ENCODE measurements at regions not wholly inside any gene's neighbourhood (a gene's known extent, or its start where the extent isn't known, plus 50 kb on each side); places are given as distances from the start of the nearest gene placed in this dataset.

- H3K4me1 ChIP-seq (ENCODE audit: control insufficient read depth in 1 of 2, insufficient read depth in 2 of 2, low read length in 2 of 2) = no peaks in the 10 kb centered on the region
- no peak overlapping the region for H2AFZ ChIP-seq (ENCODE audit: low read depth, low read length, poor library complexity, severe bottlenecking)
- DNase-seq (ENCODE audit: low read depth, low spot score) (no peak), ATAC-seq (no peak)
- no peaks in the 10 kb centered on the region for H3K79me2 ChIP-seq (ENCODE audit: insufficient read depth, low read length)
- H3K36me3 ChIP-seq (ENCODE audit: control insufficient read depth in 1 of 2, insufficient read depth in 2 of 2, low read length in 2 of 2) = no peaks in the 10 kb centered on the region
- ChIA-PET POLR2A (no interaction called here), CTCF (no interaction called here), RAD21 (ENCODE audit: low non-redundant PET in 1 of 2, low total read pairs in 2 of 2, uncharacterized antibody in 2 of 2, unreplicated experiment in 2 of 2) (no interaction called here)
- peaks cover 17 to 23% of the 10 kb centered on the region in 2 experiments; a peak in 2 of 4 replicates for H3K9me3 ChIP-seq (ENCODE audit: control insufficient read depth in 1 of 2, insufficient read depth in 1 of 2, low read depth in 1 of 2, low read length in 2 of 2)
- no peaks in the 10 kb centered on the region for H4K20me1 ChIP-seq (ENCODE audit: insufficient read depth)
- BruUV-seq (replicated peaks) = no TSS peak
- no peak overlapping the region for H3K4me2 ChIP-seq (ENCODE audit: low read length)
- no peaks in the 10 kb centered on the region for H3K9me2 ChIP-seq (ENCODE audit: insufficient read depth)
- H3K27ac ChIP-seq (ENCODE audit: low read depth, low read length) = no peak overlapping the region
- H3K4me3 ChIP-seq (replicated peaks in 1 of 2; ENCODE audit: low read depth in 1 of 2, low read length in 2 of 2) = no peak overlapping the region
- intact Hi-C loops (cut with micrococcal nuclease) = no loop called here
- no peak overlapping the region for H3K9ac ChIP-seq (ENCODE audit: low read length)
- no peaks in the 10 kb centered on the region for H3K27me3 ChIP-seq (ENCODE audit: insufficient read depth, low read length)
- TF ChIP-seq ZFX (IDR thresholded peaks at IDR 0.05) (no peak), SRF (IDR thresholded peaks at IDR 0.05; ENCODE audit: low read depth) (no peak)
These were observed 749.2 kb downstream of the NOVA1 start for GRCh38 chr14:25848601-25849000.

GRCh38 chr14:25846246-25846645, 751.6 kb downstream of the NOVA1 start:
- no peaks in the 10 kb centered on the region for H3K27me3 ChIP-seq (ENCODE audit: insufficient read depth, low read length)
- no peak for ATAC-seq
- no peaks in the 10 kb centered on the region for H3K9me2 ChIP-seq (ENCODE audit: insufficient read depth)
- no peak for DNase-seq (ENCODE audit: low read depth, low spot score)
- no peak overlapping the region for H3K27ac ChIP-seq (ENCODE audit: low read depth, low read length)
- no peaks in the 10 kb centered on the region for H3K79me2 ChIP-seq (ENCODE audit: insufficient read depth, low read length)
- RAD21 ChIA-PET (ENCODE audit: low non-redundant PET in 1 of 2, low total read pairs in 2 of 2, uncharacterized antibody in 2 of 2, unreplicated experiment in 2 of 2) = no interaction called here
- H3K4me3 ChIP-seq (replicated peaks in 1 of 2; ENCODE audit: low read depth in 1 of 2, low read length in 2 of 2) = no peak overlapping the region
- no peaks in the 10 kb centered on the region for H4K20me1 ChIP-seq (ENCODE audit: insufficient read depth)
- H3K36me3 ChIP-seq (ENCODE audit: control insufficient read depth in 1 of 2, insufficient read depth in 2 of 2, low read length in 2 of 2) = no peaks in the 10 kb centered on the region
- CTCF ChIA-PET = no interaction called here
- POLR2A ChIA-PET = no interaction called here
- H3K4me2 ChIP-seq (ENCODE audit: low read length) = no peak overlapping the region
- TF ChIP-seq EGR1 (IDR thresholded peaks at IDR 0.05; ENCODE audit: low read depth) = no peak
- no peak for TF ChIP-seq CTCF (IDR thresholded peaks at IDR 0.05 in 2 of 3, conservative IDR thresholded peaks at IDR 0.05 in 1 of 3; ENCODE audit: borderline replicate concordance in 1 of 3, insufficient read depth in 1 of 3, low read depth in 2 of 3, low read length in 2 of 3)
- TF ChIP-seq ZFX (IDR thresholded peaks at IDR 0.05) = no peak
- TF ChIP-seq POLR2A (IDR thresholded peaks at IDR 0.05; ENCODE audit: borderline replicate concordance, extremely low read depth, insufficient read depth, insufficient read length) = no peak
- TF ChIP-seq CBX3 (IDR thresholded peaks at IDR 0.05; ENCODE audit: low read depth) = no peak
- no peak for TF ChIP-seq EZH2 (IDR thresholded peaks at IDR 0.05)
- TF ChIP-seq SRF (IDR thresholded peaks at IDR 0.05; ENCODE audit: low read depth) = no peak
- TF ChIP-seq RAD21 (IDR thresholded peaks at IDR 0.05; ENCODE audit: low read depth) = no peak
- no peak for TF ChIP-seq ATF3 (IDR thresholded peaks at IDR 0.05)
- no peak for TF ChIP-seq CEBPB (IDR thresholded peaks at IDR 0.05; ENCODE audit: low read depth)
- TF ChIP-seq ELF1 (IDR thresholded peaks at IDR 0.05; ENCODE audit: borderline replicate concordance, low read depth) = no peak
- BruUV-seq (replicated peaks) = no TSS peak
- H3K9ac ChIP-seq (ENCODE audit: low read length) = no peak overlapping the region
- intact Hi-C loops (cut with micrococcal nuclease) = no loop called here
- no peak overlapping the region for H2AFZ ChIP-seq (ENCODE audit: low read depth, low read length, poor library complexity, severe bottlenecking)
- no peaks in the 10 kb centered on the region for H3K4me1 ChIP-seq (ENCODE audit: control insufficient read depth in 1 of 2, insufficient read depth in 2 of 2, low read length in 2 of 2)
- H3K9me3 ChIP-seq (ENCODE audit: control insufficient read depth in 1 of 2, insufficient read depth in 1 of 2, low read depth in 1 of 2, low read length in 2 of 2) = peaks cover 20 to 24% of the 10 kb centered on the region in 2 experiments; a peak in 2 of 4 replicates

All from HCT116 (cell line).